Karpas-422 (cell line): ENCODE measurements at regions not wholly inside any gene's neighbourhood (a gene's known extent, or its start where the extent isn't known, plus 50 kb on each side); places are given as distances from the start of the nearest gene placed in this dataset.
"Not testable (repeated sequence)": the region's sequence is repeated elsewhere in the genome, so short reads cannot be mapped to it uniquely, and the experiment has no call there.

Experiments
- DNase-seq: peaks from one replicate; pipeline ENCODE4 v3.0.0-alpha.2; 2015
- H2AFZ ChIP-seq: fragments of 200-600 bp; sonication (generic); 2 replicates; pipeline ENCODE4 v1.6.1; 2014; ENCODE audit warnings: antibody characterized with exemption, low read length, mixed read lengths
- H3K27ac ChIP-seq: fragments of 200-600 bp; sonication (generic); 2 replicates; pipeline ENCODE4 v1.5.1; 2014; ENCODE audit warnings: mild to moderate bottlenecking, low read length, moderate library complexity
- H3K27me3 ChIP-seq: fragments of 200-600 bp; sonication (generic); 2 replicates; pipeline ENCODE4 v1.6.1; 2014; ENCODE audit warnings: low read length, mixed read lengths
- H3K36me3 ChIP-seq: fragments of 200-600 bp; sonication (generic); 2 replicates; pipeline ENCODE4 v1.6.1; 2014; ENCODE audit warnings: low read length, mixed read lengths; ENCODE audit not compliant: insufficient read depth
- H3K4me1 ChIP-seq: fragments of 200-600 bp; sonication (generic); 2 replicates; pipeline ENCODE4 v1.6.1; 2014; ENCODE audit warnings: mild to moderate bottlenecking, low read length, mixed read lengths
- H3K4me2 ChIP-seq: fragments of 200-600 bp; sonication (generic); 2 replicates; pipeline ENCODE4 v1.6.1; 2014; ENCODE audit warnings: low read length, low read depth, mild to moderate bottlenecking; ENCODE audit not compliant: poor library complexity, severe bottlenecking
- H3K4me3 ChIP-seq: fragments of 200-600 bp; sonication (generic); 2 replicates; pipeline ENCODE4 v1.5.1; 2014; ENCODE audit warnings: mild to moderate bottlenecking, antibody characterized with exemption, low read length, mixed read lengths
- H3K79me2 ChIP-seq: fragments of 200-600 bp; sonication (generic); 2 replicates; pipeline ENCODE4 v1.6.1; 2014; ENCODE audit warnings: mild to moderate bottlenecking, low read length, mixed read lengths
- H3K9ac ChIP-seq: fragments of 200-600 bp; sonication (generic); 2 replicates; pipeline ENCODE4 v1.6.0; 2014; ENCODE audit warnings: low read length
- H3K9me2 ChIP-seq: fragments of 200-600 bp; sonication (generic), shearing (Covaris generic); replicated peaks from 2 replicates; pipeline ENCODE4 v1.6.0; 2014; ENCODE audit warnings: mild to moderate bottlenecking, low read length, moderate library complexity; ENCODE audit not compliant: insufficient read depth
- H3K9me3 ChIP-seq: fragments of 300-700, 200-600 bp; sonication (generic); 2 replicates; pipeline ENCODE4 v1.6.1; 2014; ENCODE audit warnings: low read length, mixed read lengths
- H4K20me1 ChIP-seq: fragments of 200-600 bp; sonication (generic); 2 replicates; pipeline ENCODE4 v1.6.1; 2014; ENCODE audit warnings: mild to moderate bottlenecking, antibody characterized with exemption, low read length, low read depth; ENCODE audit not compliant: insufficient read depth

DNA sequence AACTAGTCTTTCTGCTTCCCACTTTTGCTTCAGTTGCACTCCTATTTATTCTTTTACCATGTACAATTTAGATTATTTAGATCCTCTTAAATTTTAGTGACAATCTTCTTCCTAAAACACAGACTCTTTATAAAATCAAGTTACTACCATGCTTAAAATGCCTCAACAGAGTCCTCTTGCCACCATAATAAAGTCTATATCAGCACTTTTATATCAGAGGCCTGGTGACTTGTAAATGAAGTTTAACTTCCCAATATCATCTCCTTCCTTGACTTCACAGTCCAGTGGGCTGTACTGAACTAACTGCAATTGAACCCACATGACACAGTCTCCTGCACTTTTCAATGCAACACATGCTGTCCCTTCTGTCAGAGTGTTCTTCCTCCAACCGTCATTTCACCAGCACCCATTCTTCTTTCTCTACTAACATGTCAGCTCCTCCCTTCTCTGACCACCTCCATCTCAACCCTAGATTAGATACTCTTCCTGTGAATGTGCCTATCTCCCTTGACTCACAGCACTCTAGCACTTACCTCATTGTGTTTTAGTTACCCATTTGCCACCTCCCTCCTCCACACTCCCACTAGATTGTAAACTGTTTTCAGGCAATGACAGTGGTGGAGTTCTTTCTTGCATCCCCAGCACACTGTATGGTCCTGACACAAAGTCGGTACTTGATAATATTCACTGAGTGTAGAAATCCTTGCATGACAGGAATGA lies 414.9 kb downstream of the SATB2 start:
- Histone ChIP-seq H3K9ac (no peak overlapping the region), H3K4me3 (no peak overlapping the region), H3K27ac (no peak overlapping the region), H3K27me3 (no peaks in the 10 kb centered on the region), H2AFZ (no peak overlapping the region), H4K20me1 (no peaks in the 10 kb centered on the region), H3K36me3 (no peaks in the 10 kb centered on the region), H3K4me1 (no peaks in the 10 kb centered on the region), H3K4me2 (no peak overlapping the region), H3K9me3 (no peaks in the 10 kb centered on the region), H3K79me2 (no peaks in the 10 kb centered on the region), H3K9me2 (no peaks in the 10 kb centered on the region)
- no peak for DNase-seq

DNA sequence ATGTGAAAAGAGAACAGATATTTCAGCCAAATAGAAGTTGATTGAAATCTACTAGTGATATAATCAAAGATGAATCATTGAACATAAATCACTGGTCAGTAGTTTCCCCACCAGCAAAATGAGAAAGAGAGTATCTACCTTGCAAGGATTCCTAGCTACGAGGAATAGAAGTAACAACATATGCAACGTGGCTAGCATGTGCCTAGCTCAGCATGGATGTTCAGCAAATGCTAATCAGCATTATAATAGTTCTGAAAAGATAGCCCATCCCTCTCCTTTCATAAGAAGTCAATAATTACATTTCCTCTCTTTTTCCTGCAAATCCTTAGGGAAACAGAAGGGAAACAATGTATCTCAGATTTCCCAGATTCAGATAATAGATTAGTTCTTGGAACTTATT lies 417.2 kb downstream of the SATB2 start:
- Histone ChIP-seq H3K4me2 (no peak overlapping the region), H3K4me3 (no peak overlapping the region), H3K9me3 (no peaks in the 10 kb centered on the region), H3K27me3 (no peaks in the 10 kb centered on the region), H3K27ac (no peak overlapping the region), H3K4me1 (no peaks in the 10 kb centered on the region), H3K9ac (no peak overlapping the region), H3K79me2 (no peaks in the 10 kb centered on the region), H2AFZ (no peak overlapping the region), H3K9me2 (no peaks in the 10 kb centered on the region), H3K36me3 (no peaks in the 10 kb centered on the region), H4K20me1 (no peaks in the 10 kb centered on the region)
- DNase-seq, result no peak

DNA sequence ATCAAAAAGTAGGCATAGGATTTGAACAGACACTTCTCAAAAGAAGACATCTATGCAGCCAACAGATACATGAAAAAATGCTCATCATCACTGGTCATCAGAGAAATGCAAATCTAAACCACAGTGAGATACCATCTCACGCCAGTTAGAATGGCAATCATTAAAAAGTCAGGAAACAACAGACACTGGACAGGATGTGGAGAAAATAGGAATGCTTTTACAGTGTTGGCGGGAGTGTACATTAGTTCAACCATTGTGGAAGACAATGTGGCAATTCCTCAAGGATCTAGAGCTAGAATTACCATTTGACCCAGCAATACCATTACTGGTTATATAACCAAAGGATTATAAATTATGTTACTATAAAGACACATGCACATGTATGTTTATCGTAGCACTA lies 424.0 kb downstream of the SATB2 start:
- DNase-seq, H3K27me3 ChIP-seq, H2AFZ ChIP-seq, H3K4me3 ChIP-seq, H3K27ac ChIP-seq, H3K4me2 ChIP-seq, H3K9ac ChIP-seq, H4K20me1 ChIP-seq, H3K36me3 ChIP-seq, H3K4me1 ChIP-seq, H3K79me2 ChIP-seq, H3K9me3 ChIP-seq, H3K9me2 ChIP-seq: not testable (repeated sequence)

DNA sequence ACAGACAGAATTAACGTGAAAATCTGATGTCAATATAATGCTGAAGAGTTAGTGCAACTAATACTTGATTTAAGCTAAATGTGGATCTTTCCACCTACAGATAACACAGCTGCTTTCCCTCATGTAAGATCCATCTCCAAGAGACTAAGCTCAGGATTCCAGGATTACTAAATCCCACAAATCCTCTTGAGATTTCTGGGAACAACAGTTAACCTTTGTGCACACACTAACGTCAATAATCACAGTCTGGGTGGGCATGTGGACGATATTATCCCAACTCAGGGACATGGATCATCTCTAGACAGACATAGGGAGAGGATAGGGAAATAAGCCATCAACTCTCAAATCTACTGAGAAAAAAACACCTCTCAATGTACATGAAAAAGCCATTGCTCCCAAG lies 432.6 kb downstream of the SATB2 start:
- Histone ChIP-seq H3K27me3 (no peaks in the 10 kb centered on the region), H3K27ac (no peak overlapping the region)
- DNase-seq, result no peak

DNA sequence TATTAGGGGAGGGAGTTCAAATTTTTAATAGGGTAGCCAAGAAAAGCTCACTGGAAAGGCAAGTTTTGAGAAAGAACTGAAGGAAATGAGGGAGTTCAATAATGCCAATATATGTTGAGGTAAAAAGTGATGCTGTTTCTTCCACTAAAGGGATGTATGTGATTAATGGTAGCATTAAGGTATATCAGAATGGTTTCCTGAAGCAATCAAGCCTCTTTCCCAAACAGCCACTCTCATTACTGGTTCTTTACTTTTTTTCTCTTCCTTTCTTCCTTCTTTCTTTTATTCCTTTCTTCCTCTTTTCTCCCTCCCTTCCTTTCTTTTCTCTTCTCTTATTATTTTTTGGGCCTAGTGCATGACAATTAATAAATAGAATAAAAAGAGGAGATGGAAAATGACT lies 433.5 kb downstream of the SATB2 start:
- Histone ChIP-seq H2AFZ (no peak overlapping the region), H3K4me3 (no peak overlapping the region), H3K27ac (no peak overlapping the region), H3K4me2 (no peak overlapping the region), H4K20me1 (no peaks in the 10 kb centered on the region), H3K36me3 (no peaks in the 10 kb centered on the region), H3K9me2 (no peaks in the 10 kb centered on the region), H3K27me3 (no peaks in the 10 kb centered on the region), H3K9ac (no peak overlapping the region), H3K9me3 (no peaks in the 10 kb centered on the region), H3K79me2 (no peaks in the 10 kb centered on the region), H3K4me1 (no peaks in the 10 kb centered on the region)
- DNase-seq, result no peak

More for the DNA sequence above, 432.6 kb downstream of the SATB2 start:
- Histone ChIP-seq H2AFZ (no peak overlapping the region), H3K4me1 (no peaks in the 10 kb centered on the region), H3K79me2 (no peaks in the 10 kb centered on the region), H3K9me2 (no peaks in the 10 kb centered on the region), H3K9ac (no peak overlapping the region), H3K9me3 (no peaks in the 10 kb centered on the region), H4K20me1 (no peaks in the 10 kb centered on the region), H3K4me2 (no peak overlapping the region), H3K36me3 (no peaks in the 10 kb centered on the region), H3K4me3 (no peak overlapping the region)

DNA sequence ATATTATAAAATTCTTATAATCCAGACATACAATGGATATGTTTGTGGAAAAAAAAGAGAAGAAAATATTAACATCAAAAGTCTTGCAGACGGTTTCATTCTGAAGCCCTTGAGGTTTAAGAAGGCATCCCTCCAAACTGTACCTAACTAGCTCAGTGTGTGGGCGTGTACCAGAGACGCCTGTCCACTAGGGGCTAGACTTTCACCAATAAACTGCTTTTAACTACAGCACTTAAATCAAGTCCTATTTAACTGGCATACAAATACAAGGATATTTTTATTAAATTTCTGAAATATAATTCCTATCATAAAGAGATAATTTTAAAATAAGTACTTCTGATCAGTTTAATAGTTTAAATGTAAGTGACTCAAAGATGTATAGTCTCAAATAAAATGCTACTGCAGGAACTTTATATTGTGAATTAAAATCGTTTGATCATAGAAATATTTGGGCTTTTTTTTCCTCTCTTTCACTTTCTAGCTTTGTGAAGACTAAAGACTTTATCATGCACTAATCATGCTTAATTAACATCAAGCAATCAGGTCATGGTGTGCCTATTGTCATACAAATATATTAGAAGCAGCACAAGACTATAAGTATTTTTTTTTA lies 437.7 kb downstream of the SATB2 start:
- no peaks in the 10 kb centered on the region for H4K20me1 ChIP-seq
- H2AFZ ChIP-seq, result no peak overlapping the region
- H3K4me2 ChIP-seq, result no peak overlapping the region
- H3K27ac ChIP-seq, result no peak overlapping the region
- no peaks in the 10 kb centered on the region for H3K79me2 ChIP-seq
- no peaks in the 10 kb centered on the region for H3K9me3 ChIP-seq
- no peaks in the 10 kb centered on the region for H3K9me2 ChIP-seq
- H3K9ac ChIP-seq, result no peak overlapping the region
- DNase-seq, result peak; percentile 55
- no peaks in the 10 kb centered on the region for H3K4me1 ChIP-seq
- H3K4me3 ChIP-seq, result no peak overlapping the region
- no peaks in the 10 kb centered on the region for H3K27me3 ChIP-seq
- H3K36me3 ChIP-seq, result no peaks in the 10 kb centered on the region

DNA sequence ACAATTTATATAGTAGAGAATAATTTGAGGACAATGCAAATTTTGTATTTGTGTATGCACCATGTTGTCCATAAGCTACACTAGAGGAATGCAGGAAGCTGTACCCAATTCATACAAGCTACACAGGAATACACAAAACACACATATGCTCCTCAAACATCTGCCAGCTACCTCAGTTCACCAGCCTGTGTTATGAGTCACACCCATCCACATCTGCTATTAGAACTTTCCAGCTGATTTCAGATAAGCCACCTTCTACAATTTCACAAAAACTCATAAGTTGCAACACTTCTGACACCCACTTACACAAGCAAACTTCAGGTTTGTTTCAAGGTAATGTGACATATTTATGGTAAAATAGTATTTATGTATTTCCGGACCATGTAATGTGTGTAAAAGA lies 438.9 kb downstream of the SATB2 start:
- Histone ChIP-seq H3K4me2 (no peak overlapping the region), H3K4me3 (no peak overlapping the region), H3K27ac (no peak overlapping the region), H3K9me2 (no peaks in the 10 kb centered on the region), H3K9ac (no peak overlapping the region), H3K79me2 (no peaks in the 10 kb centered on the region), H4K20me1 (no peaks in the 10 kb centered on the region), H2AFZ (no peak overlapping the region), H3K36me3 (no peaks in the 10 kb centered on the region), H3K27me3 (no peaks in the 10 kb centered on the region), H3K9me3 (no peaks in the 10 kb centered on the region), H3K4me1 (no peaks in the 10 kb centered on the region)
- no peak for DNase-seq

DNA sequence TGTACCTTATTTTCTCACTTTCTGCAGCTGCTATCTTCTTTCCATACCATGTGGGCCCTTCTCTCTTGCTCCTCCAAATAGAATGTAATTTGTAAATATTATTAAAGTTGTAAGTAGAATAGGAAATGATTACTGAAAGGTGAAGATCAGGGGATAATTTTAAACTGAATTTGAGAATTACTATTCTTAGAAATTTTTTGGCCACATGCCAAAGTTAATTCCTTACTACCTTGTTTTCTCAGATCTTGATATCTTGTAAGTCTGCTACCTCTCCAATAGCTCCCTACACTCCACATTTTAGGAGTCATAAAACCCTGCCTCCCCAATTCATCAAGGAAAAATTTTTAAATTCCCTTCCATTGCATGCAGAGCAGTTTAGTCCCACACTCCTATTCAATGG lies 442.7 kb downstream of the SATB2 start:
- no peaks in the 10 kb centered on the region for H3K79me2 ChIP-seq
- peaks cover 6% of the 10 kb centered on the region for H3K9me3 ChIP-seq
- H3K36me3 ChIP-seq, result no peaks in the 10 kb centered on the region
- no peak overlapping the region for H3K9ac ChIP-seq
- H3K4me2 ChIP-seq, result no peak overlapping the region
- no peaks in the 10 kb centered on the region for H4K20me1 ChIP-seq
- H3K27ac ChIP-seq, result no peak overlapping the region
- no peaks in the 10 kb centered on the region for H3K4me1 ChIP-seq
- no peaks in the 10 kb centered on the region for H3K27me3 ChIP-seq
- H2AFZ ChIP-seq, result no peak overlapping the region
- no peak overlapping the region for H3K4me3 ChIP-seq
- no peaks in the 10 kb centered on the region for H3K9me2 ChIP-seq
- DNase-seq, result no peak
